Activated CD4-positive, alpha-beta T cell treated with anti-CD3 and anti-CD28 coated beads, Interleukin-2, Interleukin-4, amounts not matched to agents 100 ng/mL and 50 ng/mL, durations not matched to agents 16 hours and 8 hours (primary cell): ENCODE measurements at regions not wholly inside any gene's neighbourhood (a gene's known extent, or its start where the extent isn't known, plus 50 kb on each side); places are given as distances from the start of the nearest gene placed in this dataset.

Experiments
- DNase-seq: peaks from one replicate; pipeline ENCODE4 v3.0.0-alpha.2; 2020; ENCODE audit warnings: low spot score

- no peak for DNase-seq
These were observed 100.7 kb upstream of the RTL1 start for GRCh38 chr14:101004176-101004575.

- no peak for DNase-seq
These were observed 101.4 kb upstream of the RTL1 start for GRCh38 chr14:101004954-101005353.

GRCh38 chr14:101005447-101005846 lies 101.9 kb upstream of the RTL1 start:
- DNase-seq, result no peak

- no peak for DNase-seq
These were observed 102.5 kb upstream of the RTL1 start for GRCh38 chr14:101006008-101006407.

GRCh38 chr14:101007004-101007614 lies 103.6 kb upstream of the RTL1 start:
- no peak for DNase-seq

GRCh38 chr14:101007765-101008164 lies 104.2 kb upstream of the RTL1 start:
- no peak for DNase-seq

GRCh38 chr14:101008196-101008595 lies 104.7 kb upstream of the RTL1 start:
- no peak for DNase-seq

- DNase-seq, result no peak
These were observed 105.3 kb upstream of the RTL1 start for GRCh38 chr14:101008631-101009336.

- no peak for DNase-seq
These were observed 106.0 kb upstream of the RTL1 start for GRCh38 chr14:101009531-101009930.

GRCh38 chr14:101010293-101010692 lies 106.8 kb upstream of the RTL1 start:
- DNase-seq, result no peak

GRCh38 chr14:101010835-101011234 lies 107.3 kb upstream of the RTL1 start:
- no peak for DNase-seq

- DNase-seq, result no peak
These were observed 113.7 kb upstream of the RTL1 start for GRCh38 chr14:101017209-101017608.

- no peak for DNase-seq
These were observed 114.5 kb upstream of the RTL1 start for GRCh38 chr14:101017806-101018560.

- DNase-seq, result no peak
These were observed 115.2 kb upstream of the RTL1 start for GRCh38 chr14:101018561-101019290.

GRCh38 chr14:101019541-101019940 lies 116.0 kb upstream of the RTL1 start:
- DNase-seq, result no peak

GRCh38 chr14:101019990-101020710 lies 116.6 kb upstream of the RTL1 start:
- no peak for DNase-seq

GRCh38 chr14:101020834-101021370 lies 117.4 kb upstream of the RTL1 start:
- no peak for DNase-seq

GRCh38 chr14:101022121-101022520 lies 118.6 kb upstream of the RTL1 start:
- no peak for DNase-seq

- no peak for DNase-seq
These were observed 119.5 kb upstream of the RTL1 start for GRCh38 chr14:101022916-101023435.

GRCh38 chr14:101024686-101025085 lies 121.2 kb upstream of the RTL1 start:
- no peak for DNase-seq

GRCh38 chr14:101025131-101025530 lies 121.6 kb upstream of the RTL1 start:
- DNase-seq, result no peak
